Breast epithelium (tissue), 3 donors: ENCODE measurements at regions not wholly inside any gene's neighbourhood (a gene's known extent, or its start where the extent isn't known, plus 50 kb on each side); places are given as distances from the start of the nearest gene placed in this dataset.

Source experiments
- CTCF ChIP-seq, 3 donors: fragments of 450-650 bp; IDR thresholded peaks; one replicate each; pipeline ENCODE4 v1.5.1; 2016 to 2017; ENCODE audit warnings: antibody characterized with exemption in 3 of 3, mild to moderate bottlenecking in 3 of 3, moderate library complexity in 3 of 3
- POLR2A ChIP-seq: fragments of 450-650 bp; IDR thresholded peaks from one replicate; pipeline ENCODE4 v1.6.1; 2016; ENCODE audit warnings: antibody characterized with exemption, mild to moderate bottlenecking, moderate library complexity

- TF ChIP-seq POLR2A, result no peak
- TF ChIP-seq CTCF (IDR thresholded peaks at IDR 0.05), result no peak
Measured at GRCh38 chr4:160652790-160653189, 1511.0 kb downstream of the FSTL5 start.
